ENCODE measurements at regions not wholly inside any gene's neighbourhood (a gene's known extent, or its start where the extent isn't known, plus 50 kb on each side); places are given as distances from the start of the nearest gene placed in this dataset.

DNA sequence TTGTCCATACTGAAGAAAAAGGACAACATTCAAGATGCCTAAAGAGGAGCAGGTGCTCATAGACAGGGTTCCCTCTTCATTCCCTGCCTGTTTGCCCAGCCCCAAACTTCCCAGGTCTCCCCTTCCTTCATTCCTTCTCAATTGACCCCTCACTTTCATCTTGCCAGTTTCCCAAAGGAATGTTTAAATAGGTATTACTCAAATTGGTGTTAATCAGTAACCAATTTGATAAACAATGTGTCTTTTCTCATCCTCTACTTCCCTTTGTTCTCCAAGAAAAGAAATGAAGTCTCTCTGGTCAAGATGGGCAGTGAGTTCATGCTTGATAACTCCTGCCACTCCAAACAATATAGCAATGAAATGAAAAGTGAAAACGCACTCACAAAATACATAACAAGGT lies 101.9 kb downstream of the TMPRSS5 start:
- no peaks in the 10 kb centered on the region for H3K4me1 ChIP-seq (replicated peaks; ENCODE audit: insufficient read depth)
- H4K20me1 ChIP-seq (ENCODE audit: insufficient read depth), result no peaks in the 10 kb centered on the region
- H3K9me2 ChIP-seq (ENCODE audit: insufficient read depth), result no peaks in the 10 kb centered on the region; the same call in 1 of the 2 replicates
- 0 out of 2 replicates have a peak, but pooled peaks cover 6% of the 10 kb centered on the region for H3K9me3 ChIP-seq (ENCODE audit: insufficient read depth, low read depth)
- DNase-seq, result no peak
- H3K27ac ChIP-seq, result no peak overlapping the region
- TF ChIP-seq EZH2 (IDR thresholded peaks at IDR 0.05; ENCODE audit: low read depth), result no peak
- TF ChIP-seq, protein P1, sequence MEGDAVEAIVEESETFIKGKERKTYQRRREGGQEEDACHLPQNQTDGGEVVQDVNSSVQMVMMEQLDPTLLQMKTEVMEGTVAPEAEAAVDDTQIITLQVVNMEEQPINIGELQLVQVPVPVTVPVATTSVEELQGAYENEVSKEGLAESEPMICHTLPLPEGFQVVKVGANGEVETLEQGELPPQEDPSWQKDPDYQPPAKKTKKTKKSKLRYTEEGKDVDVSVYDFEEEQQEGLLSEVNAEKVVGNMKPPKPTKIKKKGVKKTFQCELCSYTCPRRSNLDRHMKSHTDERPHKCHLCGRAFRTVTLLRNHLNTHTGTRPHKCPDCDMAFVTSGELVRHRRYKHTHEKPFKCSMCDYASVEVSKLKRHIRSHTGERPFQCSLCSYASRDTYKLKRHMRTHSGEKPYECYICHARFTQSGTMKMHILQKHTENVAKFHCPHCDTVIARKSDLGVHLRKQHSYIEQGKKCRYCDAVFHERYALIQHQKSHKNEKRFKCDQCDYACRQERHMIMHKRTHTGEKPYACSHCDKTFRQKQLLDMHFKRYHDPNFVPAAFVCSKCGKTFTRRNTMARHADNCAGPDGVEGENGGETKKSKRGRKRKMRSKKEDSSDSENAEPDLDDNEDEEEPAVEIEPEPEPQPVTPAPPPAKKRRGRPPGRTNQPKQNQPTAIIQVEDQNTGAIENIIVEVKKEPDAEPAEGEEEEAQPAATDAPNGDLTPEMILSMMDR (conservative IDR thresholded peaks at IDR 0.05), result no peak
- peaks cover 33% of the 10 kb centered on the region; the same call in 1 of the 2 replicates for H3K27me3 ChIP-seq (ENCODE audit: insufficient read depth, low read depth)
- no TSS peak for BruUV-seq (replicated peaks)
- POLR2A ChIA-PET (ENCODE audit: unreplicated experiment), result no interaction called here
- no peak overlapping the region for H3K4me2 ChIP-seq
- no peaks in the 10 kb centered on the region for H3K36me3 ChIP-seq (ENCODE audit: low read depth)
- intact Hi-C loops (cut with micrococcal nuclease; ENCODE audit: unreplicated experiment), result no loop called here
- no peaks in the 10 kb centered on the region for H3F3A ChIP-seq (ENCODE audit: insufficient read depth, low read depth)
- H2AFZ ChIP-seq, result no peak overlapping the region
- CTCF ChIA-PET, result no interaction called here
- H3K4me3 ChIP-seq, result no peak overlapping the region
- H3K79me2 ChIP-seq (ENCODE audit: low read depth), result no peaks in the 10 kb centered on the region

DNA sequence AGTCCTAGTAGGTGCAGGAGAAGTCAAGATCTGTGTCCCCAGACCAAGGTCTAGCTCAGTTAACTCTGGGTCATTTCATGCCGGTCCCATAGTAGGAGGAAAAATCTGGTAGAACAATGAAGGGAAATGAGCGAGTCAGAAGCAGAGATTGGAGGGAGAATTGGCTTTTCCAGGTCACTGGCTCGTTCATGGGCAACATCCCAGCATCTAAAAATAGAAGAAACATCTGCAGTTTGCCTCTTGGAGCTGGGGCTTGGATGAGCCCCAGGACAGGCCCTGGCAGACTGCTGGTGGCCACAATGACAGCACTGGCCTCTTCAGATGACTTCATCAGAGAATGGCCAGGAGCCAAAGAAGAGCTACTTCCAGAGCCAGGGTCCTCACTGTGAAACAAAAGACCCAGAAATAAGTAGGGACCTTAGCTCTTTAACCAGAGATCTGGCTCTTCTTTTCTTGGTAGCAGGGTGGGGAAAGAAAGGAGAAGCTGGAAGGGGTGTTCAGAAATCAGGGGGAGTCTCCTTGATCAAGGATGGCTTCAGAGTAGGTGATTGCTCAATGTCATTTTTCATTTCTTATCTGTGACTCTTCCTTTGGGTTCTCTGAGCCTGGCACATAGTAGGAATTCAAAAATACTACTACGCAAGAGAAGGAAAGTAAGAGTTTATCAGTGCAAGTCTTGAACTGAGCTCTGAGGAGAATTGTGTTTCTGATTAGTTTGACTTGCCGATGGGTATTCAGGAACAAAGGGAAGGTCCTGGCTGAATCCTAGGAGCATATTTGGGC lies 102.6 kb downstream of the TMPRSS5 start:
- Histone ChIP-seq H3K27ac (no peak overlapping the region), H3K9me3 (ENCODE audit: insufficient read depth, low read depth) (0 out of 2 replicates have a peak, but pooled peaks cover 6% of the 10 kb centered on the region), H3K4me3 (no peak overlapping the region), H3F3A (ENCODE audit: insufficient read depth, low read depth) (no peaks in the 10 kb centered on the region), H3K36me3 (ENCODE audit: low read depth) (no peaks in the 10 kb centered on the region), H3K9me2 (ENCODE audit: insufficient read depth) (no peaks in the 10 kb centered on the region; the same call in 1 of the 2 replicates), H4K20me1 (ENCODE audit: insufficient read depth) (no peaks in the 10 kb centered on the region), H3K4me2 (no peak overlapping the region), H3K4me1 (replicated peaks; ENCODE audit: insufficient read depth) (no peaks in the 10 kb centered on the region), H3K79me2 (ENCODE audit: low read depth) (no peaks in the 10 kb centered on the region), H3K27me3 (ENCODE audit: insufficient read depth, low read depth) (peaks cover 33% of the 10 kb centered on the region; the same call in 1 of the 2 replicates), H2AFZ (no peak overlapping the region)
- POLR2A ChIA-PET (ENCODE audit: unreplicated experiment), result no interaction called here
- CTCF ChIA-PET, result no interaction called here
- no TSS peak for BruUV-seq (replicated peaks)
- TF ChIP-seq, protein P1 (conservative IDR thresholded peaks at IDR 0.05), result no peak
- TF ChIP-seq EZH2 (IDR thresholded peaks at IDR 0.05; ENCODE audit: low read depth), result no peak
- intact Hi-C loops (cut with micrococcal nuclease; ENCODE audit: unreplicated experiment), result no loop called here
- DNase-seq, result no peak

DNA sequence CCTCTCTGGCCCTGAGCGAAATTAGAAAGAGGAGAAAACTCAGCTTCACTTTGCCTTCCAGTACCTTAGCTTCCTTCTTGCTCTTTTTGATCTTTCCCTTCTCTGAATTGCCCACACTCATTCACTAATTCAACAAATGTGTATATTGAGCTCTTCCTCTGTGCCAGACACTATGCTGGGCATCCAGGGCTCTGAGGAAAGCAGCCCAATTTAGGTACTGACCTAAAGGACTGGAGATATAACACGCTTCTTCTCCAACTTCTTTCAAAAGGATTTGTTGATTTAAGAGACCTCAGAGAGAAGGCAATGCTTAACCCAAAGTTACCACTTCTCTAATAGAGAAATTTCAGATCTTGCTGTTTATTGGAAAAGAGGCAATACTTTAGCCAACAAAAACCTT lies 103.6 kb downstream of the TMPRSS5 start:
- DNase-seq, result no peak
- intact Hi-C loops (cut with micrococcal nuclease; ENCODE audit: unreplicated experiment), result no loop called here
- no peak overlapping the region for H3K27ac ChIP-seq
- no peaks in the 10 kb centered on the region; the same call in 1 of the 2 replicates for H3K9me2 ChIP-seq (ENCODE audit: insufficient read depth)
- no peaks in the 10 kb centered on the region for H3K79me2 ChIP-seq (ENCODE audit: low read depth)
- H3K9me3 ChIP-seq (ENCODE audit: insufficient read depth, low read depth), result 0 out of 2 replicates have a peak, but pooled peaks cover 6% of the 10 kb centered on the region
- H4K20me1 ChIP-seq (ENCODE audit: insufficient read depth), result no peaks in the 10 kb centered on the region
- BruUV-seq (replicated peaks), result no TSS peak
- H2AFZ ChIP-seq, result no peak overlapping the region
- H3F3A ChIP-seq (ENCODE audit: insufficient read depth, low read depth), result no peaks in the 10 kb centered on the region
- H3K4me3 ChIP-seq, result no peak overlapping the region
- TF ChIP-seq EZH2 (IDR thresholded peaks at IDR 0.05; ENCODE audit: low read depth), result no peak
- TF ChIP-seq, protein P1 (conservative IDR thresholded peaks at IDR 0.05), result no peak
- no peak overlapping the region for H3K4me2 ChIP-seq
- ChIA-PET POLR2A (ENCODE audit: unreplicated experiment) (no interaction called here), CTCF (no interaction called here)
- no peaks in the 10 kb centered on the region for H3K36me3 ChIP-seq (ENCODE audit: low read depth)
- no peaks in the 10 kb centered on the region for H3K4me1 ChIP-seq (replicated peaks; ENCODE audit: insufficient read depth)
- peaks cover 38% of the 10 kb centered on the region for H3K27me3 ChIP-seq (ENCODE audit: insufficient read depth, low read depth)
